Caco-2 (cell line): ENCODE measurements at regions not wholly inside any gene's neighbourhood (a gene's known extent, or its start where the extent isn't known, plus 50 kb on each side); places are given as distances from the start of the nearest gene placed in this dataset.

Experiments used
- BruUV-seq: library from RNA; stranded (reverse); fragments of 400-500 nt; replicated peaks from 2 replicates; lab custom pipeline; 2021; lab: Mats Ljungman, UMichigan
- CTCF ChIA-PET: fragments of 300-600 bp; sonication (Branson Sonifier 250); formaldehyde crosslinking; loops from one replicate; lab custom pipeline; 2022; ENCODE audit warnings: antibody characterized with exemption; lab: Charles Lee
- POLR2A ChIA-PET: fragments of 300-600 bp; sonication (Branson Sonifier 250); formaldehyde crosslinking; loops from one replicate; lab custom pipeline; 2022; ENCODE audit warnings: antibody characterized with exemption; lab: Charles Lee
- DNase-seq, 2 experiments: peaks; one replicate each; pipeline versions ENCODE4 v3.0.0 to v3.0.0-alpha.2; 2020 to 2022
- H3K27me3 ChIP-seq: replicated peaks from 2 replicates; pipeline ENCODE4 v1.6.0; 2011; ENCODE audit warnings: low read length; ENCODE audit not compliant: control insufficient read depth, insufficient read depth
- H3K36me3 ChIP-seq: 2 replicates; pipeline ENCODE4 v1.5.1; 2011; ENCODE audit warnings: low read length; ENCODE audit not compliant: control insufficient read depth, insufficient read depth
- H3K4me1 ChIP-seq: fragments of 250-450 bp; sonication (Bioruptor Pico); 2 replicates; pipeline ENCODE4 v1.5.1; 2020; ENCODE audit warnings: mild to moderate bottlenecking
- H3K4me3 ChIP-seq: 2 replicates; pipeline ENCODE4 v1.5.1; 2011; ENCODE audit warnings: low read depth, mild to moderate bottlenecking, control low read depth, low read length
- H3K9me3 ChIP-seq: fragments of 250-450 bp; sonication (Bioruptor Pico); 2 replicates; pipeline ENCODE4 v1.5.1; 2020; ENCODE audit warnings: mild to moderate bottlenecking, moderate library complexity
- H3K27ac Mint-ChIP-seq: one replicate; pipeline ENCODE4 v1.8.0; 2022; ENCODE audit warnings: mixed read lengths; ENCODE audit not compliant: unreplicated experiment
- H3K27me3 Mint-ChIP-seq: one replicate; pipeline ENCODE4 v1.8.0; 2022; ENCODE audit warnings: mixed read lengths; ENCODE audit not compliant: insufficient read depth, unreplicated experiment
- H3K36me3 Mint-ChIP-seq: one replicate; pipeline ENCODE4 v1.8.0; 2022; ENCODE audit warnings: mild to moderate bottlenecking, mixed read lengths; ENCODE audit not compliant: insufficient read depth, unreplicated experiment
- H3K4me1 Mint-ChIP-seq: one replicate; pipeline ENCODE4 v1.8.0; 2022; ENCODE audit warnings: low read depth, mixed read lengths; ENCODE audit not compliant: unreplicated experiment
- H3K4me3 Mint-ChIP-seq: one replicate; pipeline ENCODE4 v1.8.0; 2022; ENCODE audit warnings: mild to moderate bottlenecking, moderate library complexity, mixed read lengths; ENCODE audit not compliant: unreplicated experiment
- H3K9me3 Mint-ChIP-seq: one replicate; pipeline ENCODE4 v1.8.0; 2022; ENCODE audit warnings: mixed read lengths; ENCODE audit not compliant: unreplicated experiment
- CTCF ChIP-seq, 2 experiments: fragments of 200-600 bp in 1 of 2; IDR thresholded peaks; 1 replicate in 1 of 2; 2 replicates in 1 of 2; pipeline versions ENCODE4 v1.5.1 to v1.8.0; 2011 to 2022; ENCODE audit warnings: antibody characterized with exemption in 1 of 2, control low read depth in 1 of 2, inconsistent platforms in 1 of 2, low read depth in 1 of 2, low read length in 1 of 2, mild to moderate bottlenecking in 1 of 2, moderate library complexity in 1 of 2; ENCODE audit not compliant: insufficient read depth in 1 of 2, severe bottlenecking in 1 of 2, unreplicated experiment in 1 of 2
- intact Hi-C: fragments of 100-400 bp; cut with micrococcal nuclease; formaldehyde crosslinking; loops from one replicate; pipeline ENCODE4 v1.10.0; 2022; ENCODE audit not compliant: unreplicated experiment

- H3K9me3 Mint-ChIP-seq = peaks cover 37% of the 10 kb centered on the region
- no peaks in the 10 kb centered on the region for H3K36me3 ChIP-seq
- H3K9me3 ChIP-seq = peaks cover 16% of the 10 kb centered on the region
- no peaks in the 10 kb centered on the region for H3K36me3 Mint-ChIP-seq
- intact Hi-C loops = no loop called here
- ChIA-PET CTCF (no interaction called here), POLR2A (no interaction called here)
- no peak for DNase-seq
- no TSS peak for BruUV-seq
- H3K4me3 ChIP-seq = no peak overlapping the region
- H3K4me1 Mint-ChIP-seq = no peaks in the 10 kb centered on the region
- no peak for TF ChIP-seq CTCF (IDR thresholded peaks at IDR 0.05; ENCODE audit: insufficient read depth in 1 of 2, low read depth in 1 of 2, low read length in 1 of 2, severe bottlenecking in 1 of 2, unreplicated experiment in 1 of 2)
- no peaks in the 10 kb centered on the region for H3K27me3 ChIP-seq
- H3K27me3 Mint-ChIP-seq = no peaks in the 10 kb centered on the region
- H3K4me1 ChIP-seq = no peaks in the 10 kb centered on the region
- H3K4me3 Mint-ChIP-seq = no peak overlapping the region
- H3K27ac Mint-ChIP-seq = no peak overlapping the region
Observed at GRCh38 chr5:92424785-92425426, 1041.8 kb upstream of the ARRDC3 start.

- H3K9me3 Mint-ChIP-seq = peaks cover 35% of the 10 kb centered on the region
- peaks cover 16% of the 10 kb centered on the region for H3K9me3 ChIP-seq
Observed at GRCh38 chr5:92421942-92422341, 1038.8 kb upstream of the ARRDC3 start.

GRCh38 chr5:92421196-92421595 is 1038.1 kb upstream of the ARRDC3 start:
- H3K4me3 ChIP-seq = no peak overlapping the region
- no TSS peak for BruUV-seq
- Mint-ChIP-seq H3K4me1 (no peaks in the 10 kb centered on the region), H3K27me3 (no peaks in the 10 kb centered on the region), H3K9me3 (peaks cover 28% of the 10 kb centered on the region), H3K36me3 (no peaks in the 10 kb centered on the region), H3K27ac (no peak overlapping the region), H3K4me3 (no peak overlapping the region)
- no peaks in the 10 kb centered on the region for H3K27me3 ChIP-seq
- no peaks in the 10 kb centered on the region for H3K36me3 ChIP-seq
- no peak for DNase-seq
- CTCF ChIA-PET = no interaction called here
- intact Hi-C loops = no loop called here
- POLR2A ChIA-PET = no interaction called here
- no peaks in the 10 kb centered on the region for H3K4me1 ChIP-seq
- no peak for TF ChIP-seq CTCF (IDR thresholded peaks at IDR 0.05; ENCODE audit: insufficient read depth in 1 of 2, low read depth in 1 of 2, low read length in 1 of 2, severe bottlenecking in 1 of 2, unreplicated experiment in 1 of 2)
- peaks cover 16% of the 10 kb centered on the region for H3K9me3 ChIP-seq

More at GRCh38 chr5:92421942-92422341, 1038.8 kb upstream of the ARRDC3 start:
- no peak overlapping the region for H3K4me3 Mint-ChIP-seq
- BruUV-seq = no TSS peak
- H3K4me1 Mint-ChIP-seq = no peaks in the 10 kb centered on the region
- Histone ChIP-seq H3K27me3 (no peaks in the 10 kb centered on the region), H3K4me1 (no peaks in the 10 kb centered on the region), H3K4me3 (no peak overlapping the region), H3K36me3 (no peaks in the 10 kb centered on the region)
- CTCF ChIA-PET = no interaction called here
- TF ChIP-seq CTCF (IDR thresholded peaks at IDR 0.05; ENCODE audit: insufficient read depth in 1 of 2, low read depth in 1 of 2, low read length in 1 of 2, severe bottlenecking in 1 of 2, unreplicated experiment in 1 of 2) = no peak
- H3K36me3 Mint-ChIP-seq = no peaks in the 10 kb centered on the region
- intact Hi-C loops = no loop called here
- no peak overlapping the region for H3K27ac Mint-ChIP-seq
- no peaks in the 10 kb centered on the region for H3K27me3 Mint-ChIP-seq
- no peak for DNase-seq
- POLR2A ChIA-PET = no interaction called here
